HG02642 (cell line): ENCODE measurements at regions not wholly inside any gene's neighbourhood (a gene's known extent, or its start where the extent isn't known, plus 50 kb on each side); places are given as distances from the start of the nearest gene placed in this dataset.
"Not testable (repeated sequence)": the region's sequence is repeated elsewhere in the genome, so short reads cannot be mapped to it uniquely, and the experiment has no call there.

ENCODE experiments used
- ATAC-seq: cut with Tn5 transposase; IDR thresholded peaks from one replicate; pipeline ENCODE4 v1.9.1; 2021; ENCODE audit warnings: mild to moderate bottlenecking; ENCODE audit not compliant: unreplicated experiment, poor library complexity

- no peak for ATAC-seq
Measured at GRCh38 chr13:70841240-70842061, 733.2 kb upstream of the KLHL1 start.

- no peak for ATAC-seq
Measured at GRCh38 chr13:70835371-70835770, 727.1 kb upstream of the KLHL1 start.

GRCh38 chr13:70829748-70830147 lies 721.5 kb upstream of the KLHL1 start:
- no peak for ATAC-seq

GRCh38 chr13:70817576-70817975 lies 709.3 kb upstream of the KLHL1 start:
- no peak for ATAC-seq

GRCh38 chr13:70816853-70817252 lies 708.6 kb upstream of the KLHL1 start:
- ATAC-seq = no peak

- ATAC-seq = no peak
Measured at GRCh38 chr13:70814684-70815083, 706.4 kb upstream of the KLHL1 start.

DNA sequence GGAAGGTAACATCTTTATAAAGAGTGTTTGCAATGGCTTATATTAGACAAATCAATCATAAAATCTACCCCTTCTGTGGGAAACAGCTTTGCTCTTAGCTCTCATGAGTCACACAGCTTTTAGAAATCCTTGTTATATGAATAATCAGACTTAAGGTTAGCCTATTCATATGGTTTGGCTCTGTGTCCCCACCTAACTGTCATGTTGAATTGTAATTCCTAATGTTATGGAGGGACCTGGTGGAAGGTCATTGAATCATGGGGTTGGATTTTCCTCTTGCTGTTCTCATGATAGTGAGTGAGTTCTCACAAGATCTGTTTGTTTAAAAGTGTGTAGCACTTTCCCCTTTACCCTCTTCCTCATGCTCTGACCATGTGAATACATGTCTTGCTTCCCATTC lies 704.2 kb upstream of the KLHL1 start:
- ATAC-seq = no peak

DNA sequence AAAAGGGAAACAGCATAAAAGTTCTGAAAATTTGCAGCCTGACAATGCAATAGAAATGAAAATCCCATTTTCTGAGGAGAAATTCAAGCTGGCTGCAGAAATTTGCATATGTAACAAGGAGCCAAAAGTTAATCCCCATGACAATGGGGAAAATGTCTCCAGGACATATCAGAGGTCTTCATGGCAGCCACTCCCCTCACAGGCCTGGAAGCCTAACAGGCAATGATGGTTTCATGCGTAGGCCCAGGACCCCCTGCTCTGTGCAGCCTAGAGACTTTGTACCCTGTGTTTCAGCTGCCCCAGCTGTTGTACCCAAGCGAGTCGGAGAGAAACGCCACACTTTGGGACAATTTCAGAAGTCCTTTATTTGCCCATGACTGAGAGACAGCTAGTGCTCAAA lies 701.3 kb upstream of the KLHL1 start:
- no peak for ATAC-seq

DNA sequence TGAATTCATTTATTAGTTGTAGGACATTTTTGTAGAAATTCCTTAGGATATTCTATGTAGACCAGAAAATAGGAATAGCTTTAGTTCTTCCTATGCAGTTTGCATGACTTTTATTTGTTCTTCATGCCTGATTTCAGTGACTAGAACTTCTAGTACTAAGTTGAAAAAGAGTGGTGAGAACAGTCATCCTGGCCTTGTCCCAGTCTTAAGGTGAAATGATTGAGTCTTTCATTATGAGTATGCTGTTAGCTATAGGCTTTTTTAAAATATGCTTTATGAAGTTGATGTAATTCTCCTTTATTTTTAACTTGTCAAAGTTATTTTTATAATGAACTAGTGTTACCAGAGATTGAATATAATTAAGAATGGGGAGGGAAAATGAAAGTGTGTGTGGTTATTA lies 690.1 kb upstream of the KLHL1 start:
- ATAC-seq = no peak

DNA sequence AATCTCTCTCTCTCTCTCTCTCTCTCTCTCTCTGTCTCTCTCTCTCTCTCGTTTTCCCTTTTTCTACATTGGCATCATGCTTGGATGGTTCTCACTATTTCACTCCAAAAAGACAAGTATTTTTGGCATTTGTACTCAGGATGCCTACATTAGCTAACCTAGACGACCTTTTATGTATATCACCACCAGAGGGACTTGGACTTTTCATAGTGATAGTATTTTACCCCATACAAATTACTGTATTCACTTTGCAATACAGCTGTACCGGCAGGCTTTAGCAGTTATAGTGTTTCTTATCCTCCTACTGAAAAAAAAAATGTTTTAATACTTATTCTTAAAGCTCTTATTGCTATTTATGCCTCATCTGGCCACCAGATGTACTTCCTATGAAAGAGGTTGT lies 687.2 kb upstream of the KLHL1 start:
- no peak for ATAC-seq

GRCh38 chr13:70792121-70792520 lies 683.9 kb upstream of the KLHL1 start:
- no peak for ATAC-seq

DNA sequence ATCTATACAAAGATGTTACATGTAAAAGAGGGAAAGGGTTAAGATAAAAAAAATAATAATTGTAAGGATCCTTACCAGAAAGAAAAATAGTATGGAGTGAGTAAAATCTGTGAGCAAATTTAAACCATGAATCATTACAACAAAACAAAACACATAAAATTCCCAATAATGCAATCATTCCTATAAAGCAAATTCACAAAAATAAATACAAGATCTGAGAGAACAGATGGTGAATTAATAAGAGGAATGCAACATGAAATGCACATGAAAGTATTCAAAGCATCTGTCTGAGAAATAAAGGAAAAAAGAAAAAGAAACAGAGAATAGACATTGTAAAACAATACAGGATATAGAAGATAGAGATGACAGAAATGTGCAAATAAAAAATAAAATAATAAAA lies 681.5 kb upstream of the KLHL1 start:
- no peak for ATAC-seq

DNA sequence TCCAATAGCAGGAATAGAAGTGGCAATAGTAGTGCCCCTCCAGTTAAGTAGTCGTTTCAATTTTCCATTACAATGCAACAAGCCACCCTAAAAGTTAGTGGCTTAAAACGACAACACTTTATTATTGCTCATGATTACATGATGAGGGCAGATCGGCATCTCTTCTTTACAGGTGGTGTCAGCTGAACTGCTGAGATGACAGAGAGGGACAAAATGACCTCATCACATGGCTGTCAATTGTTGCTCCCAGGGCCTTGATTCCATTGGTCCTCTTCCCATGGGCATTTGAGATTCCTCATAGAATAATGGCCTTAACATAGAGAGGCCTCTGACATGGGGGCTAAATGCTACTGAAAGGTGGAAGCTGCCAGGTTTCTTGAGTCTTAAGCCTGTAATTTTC lies 679.8 kb upstream of the KLHL1 start:
- ATAC-seq = no peak

GRCh38 chr13:70784207-70784989 lies 676.1 kb upstream of the KLHL1 start:
- no peak for ATAC-seq

GRCh38 chr13:70769817-70770216 lies 661.6 kb upstream of the KLHL1 start:
- ATAC-seq = no peak

DNA sequence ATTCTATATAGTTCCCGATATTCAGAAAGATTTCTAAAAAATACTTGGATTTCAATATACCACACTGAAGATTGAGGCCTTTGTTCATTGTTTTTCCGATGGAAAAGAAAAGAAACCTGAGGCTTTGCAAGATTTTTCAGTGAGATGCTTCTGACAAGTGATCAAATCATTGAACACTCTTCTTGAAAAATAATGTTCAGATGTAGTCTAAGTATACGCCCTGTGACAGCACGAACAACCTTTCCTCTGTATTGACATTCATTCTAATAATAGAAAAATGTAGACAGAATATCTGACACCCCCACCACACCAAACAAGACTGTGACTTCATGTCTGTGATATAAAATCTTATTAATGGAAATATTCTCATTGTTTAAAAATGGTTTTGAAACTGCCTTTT lies 650.7 kb upstream of the KLHL1 start:
- ATAC-seq = no peak

DNA sequence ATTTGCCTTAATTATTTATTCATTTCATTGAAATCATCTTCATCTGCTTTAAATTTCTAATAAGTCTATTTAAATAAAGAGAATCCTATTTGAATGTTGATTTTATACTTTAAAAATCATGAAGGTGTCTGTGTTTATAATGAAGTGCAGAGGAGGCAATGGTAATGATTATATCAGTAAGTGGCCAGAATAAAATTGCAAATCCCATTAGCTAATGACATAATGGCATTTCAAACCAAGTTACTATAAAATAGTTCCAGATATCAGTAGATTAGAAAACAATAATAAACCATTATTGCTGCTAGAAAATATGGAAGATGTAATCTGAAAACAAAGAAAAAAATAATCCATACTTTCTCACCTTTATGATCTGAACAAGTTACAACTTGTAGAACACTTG lies 647.8 kb upstream of the KLHL1 start:
- ATAC-seq = no peak

DNA sequence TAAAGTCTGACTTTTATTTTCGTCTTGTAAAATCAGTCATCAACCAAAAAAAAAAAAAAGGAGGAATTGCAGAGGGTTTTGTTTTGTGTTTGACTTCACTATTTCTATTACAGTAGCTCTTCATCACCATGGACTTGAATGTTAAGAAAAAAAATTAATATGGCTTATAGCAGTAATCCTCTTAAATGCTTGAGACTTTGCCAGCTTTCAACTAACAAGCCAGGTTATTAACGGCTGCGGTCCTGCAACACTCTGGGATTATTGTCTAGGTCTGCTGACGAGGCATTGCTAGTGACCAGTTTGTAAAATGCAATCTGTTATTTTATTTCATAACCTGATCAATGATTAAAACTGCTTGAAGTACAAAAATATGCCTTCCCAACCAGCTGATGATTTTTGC lies 647.2 kb upstream of the KLHL1 start:
- ATAC-seq = no peak

DNA sequence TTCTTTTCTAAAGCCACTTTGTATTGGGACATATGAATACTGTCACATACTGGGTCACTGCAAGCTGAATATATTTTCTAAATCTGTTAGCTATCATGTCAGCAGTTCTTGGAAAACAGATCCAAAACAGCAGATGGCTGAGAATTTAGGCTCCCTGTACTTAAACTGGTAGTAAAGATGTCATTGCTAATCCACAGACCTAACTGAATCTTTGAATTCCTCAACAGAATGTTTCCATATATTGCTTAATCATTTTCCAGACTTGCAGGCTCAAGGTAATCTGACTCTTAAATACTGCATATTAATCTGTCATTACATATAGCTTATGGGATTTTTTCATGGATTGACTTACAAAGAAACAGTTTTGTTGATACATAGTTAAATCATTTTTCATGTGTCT lies 639.0 kb upstream of the KLHL1 start:
- ATAC-seq = no peak

- ATAC-seq = not testable (repeated sequence)
Measured at GRCh38 chr13:70746469-70746868, 638.2 kb upstream of the KLHL1 start.

DNA sequence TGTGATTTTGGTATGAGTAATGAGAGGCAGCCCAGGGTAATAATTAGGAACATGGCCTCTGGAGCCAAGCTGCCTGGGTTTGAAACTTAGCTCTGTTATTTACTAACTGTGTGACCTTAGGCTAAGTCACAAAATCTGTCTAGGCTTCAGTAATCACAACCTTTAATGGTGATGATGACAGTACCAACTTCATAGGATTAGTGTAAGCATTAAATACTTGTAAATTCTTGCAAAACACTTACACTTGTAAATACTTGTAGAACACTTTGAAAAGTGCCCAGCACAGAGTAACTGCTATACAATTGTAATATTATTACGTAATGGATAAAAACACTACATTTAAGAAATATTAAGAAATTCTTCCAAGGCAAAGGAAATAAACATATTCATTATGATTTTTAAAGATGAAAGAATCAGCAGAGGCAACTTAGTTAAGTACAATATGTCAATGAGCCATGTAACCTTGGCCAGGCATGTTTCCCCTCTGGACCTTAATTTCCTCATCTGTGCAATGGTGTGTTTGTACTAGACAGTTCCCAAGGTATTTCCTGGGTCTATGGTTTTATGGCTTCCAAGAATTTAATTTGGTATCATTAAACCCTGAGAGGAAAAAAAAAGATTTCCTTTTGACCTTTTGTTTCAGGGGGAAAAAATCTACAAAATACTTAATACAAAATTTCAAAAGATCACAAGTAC lies 628.5 kb upstream of the KLHL1 start:
- ATAC-seq = no peak
